Caco-2 (cell line): ENCODE measurements at regions not wholly inside any gene's neighbourhood (a gene's known extent, or its start where the extent isn't known, plus 50 kb on each side); places are given as distances from the start of the nearest gene placed in this dataset.

Source experiments
- BruUV-seq: library from RNA; stranded (reverse); fragments of 400-500 nt; replicated peaks from 2 replicates; lab custom pipeline; 2021; lab: Mats Ljungman, UMichigan
- CTCF ChIA-PET: fragments of 300-600 bp; sonication (Branson Sonifier 250); formaldehyde crosslinking; loops from one replicate; lab custom pipeline; 2022; ENCODE audit warnings: antibody characterized with exemption; lab: Charles Lee
- POLR2A ChIA-PET: fragments of 300-600 bp; sonication (Branson Sonifier 250); formaldehyde crosslinking; loops from one replicate; lab custom pipeline; 2022; ENCODE audit warnings: antibody characterized with exemption; lab: Charles Lee
- DNase-seq, 2 experiments: peaks; one replicate each; pipeline versions ENCODE4 v3.0.0 to v3.0.0-alpha.2; 2020 to 2022
- H3K27me3 ChIP-seq: replicated peaks from 2 replicates; pipeline ENCODE4 v1.6.0; 2011; ENCODE audit warnings: low read length; ENCODE audit not compliant: control insufficient read depth, insufficient read depth
- H3K36me3 ChIP-seq: 2 replicates; pipeline ENCODE4 v1.5.1; 2011; ENCODE audit warnings: low read length; ENCODE audit not compliant: control insufficient read depth, insufficient read depth
- H3K4me1 ChIP-seq: fragments of 250-450 bp; sonication (Bioruptor Pico); 2 replicates; pipeline ENCODE4 v1.5.1; 2020; ENCODE audit warnings: mild to moderate bottlenecking
- H3K4me3 ChIP-seq: 2 replicates; pipeline ENCODE4 v1.5.1; 2011; ENCODE audit warnings: low read depth, mild to moderate bottlenecking, control low read depth, low read length
- H3K9me3 ChIP-seq: fragments of 250-450 bp; sonication (Bioruptor Pico); 2 replicates; pipeline ENCODE4 v1.5.1; 2020; ENCODE audit warnings: mild to moderate bottlenecking, moderate library complexity
- H3K27ac Mint-ChIP-seq: one replicate; pipeline ENCODE4 v1.8.0; 2022; ENCODE audit warnings: mixed read lengths; ENCODE audit not compliant: unreplicated experiment
- H3K27me3 Mint-ChIP-seq: one replicate; pipeline ENCODE4 v1.8.0; 2022; ENCODE audit warnings: mixed read lengths; ENCODE audit not compliant: insufficient read depth, unreplicated experiment
- H3K36me3 Mint-ChIP-seq: one replicate; pipeline ENCODE4 v1.8.0; 2022; ENCODE audit warnings: mild to moderate bottlenecking, mixed read lengths; ENCODE audit not compliant: insufficient read depth, unreplicated experiment
- H3K4me1 Mint-ChIP-seq: one replicate; pipeline ENCODE4 v1.8.0; 2022; ENCODE audit warnings: low read depth, mixed read lengths; ENCODE audit not compliant: unreplicated experiment
- H3K4me3 Mint-ChIP-seq: one replicate; pipeline ENCODE4 v1.8.0; 2022; ENCODE audit warnings: mild to moderate bottlenecking, moderate library complexity, mixed read lengths; ENCODE audit not compliant: unreplicated experiment
- H3K9me3 Mint-ChIP-seq: one replicate; pipeline ENCODE4 v1.8.0; 2022; ENCODE audit warnings: mixed read lengths; ENCODE audit not compliant: unreplicated experiment
- intact Hi-C: fragments of 100-400 bp; cut with micrococcal nuclease; formaldehyde crosslinking; loops from one replicate; pipeline ENCODE4 v1.10.0; 2022; ENCODE audit not compliant: unreplicated experiment
- TF ChIP-seq, protein P1 (sequence below), 2 experiments: fragments of 200-600 bp in 1 of 2; IDR thresholded peaks; 1 replicate in 1 of 2; 2 replicates in 1 of 2; pipeline versions ENCODE4 v1.5.1 to v1.8.0; 2011 to 2022; ENCODE audit warnings: antibody characterized with exemption in 1 of 2, control low read depth in 1 of 2, inconsistent platforms in 1 of 2, low read depth in 1 of 2, low read length in 1 of 2, mild to moderate bottlenecking in 1 of 2, moderate library complexity in 1 of 2; ENCODE audit not compliant: insufficient read depth in 1 of 2, severe bottlenecking in 1 of 2, unreplicated experiment in 1 of 2

DNA sequence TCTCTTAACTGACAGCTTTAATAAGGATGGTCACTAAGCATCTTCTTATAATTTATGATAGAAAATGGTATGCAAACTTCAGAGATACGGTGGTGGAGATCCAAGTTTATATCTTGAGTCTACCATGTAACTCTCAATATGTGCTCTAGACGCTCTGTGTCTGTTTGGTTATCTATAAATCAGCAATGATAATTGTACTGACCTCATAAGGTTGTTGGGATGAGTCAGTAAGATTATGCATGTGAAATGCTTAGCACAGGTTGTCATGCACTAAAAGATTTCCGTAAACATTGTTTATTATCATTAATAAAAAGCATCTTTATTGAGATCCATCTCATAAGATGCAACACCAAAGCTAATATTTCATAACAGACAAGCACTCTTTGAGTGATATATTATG lies 1094.9 kb upstream of the EEF2KMT start:
- intact Hi-C loops, result no loop called here
- TF ChIP-seq, protein P1, sequence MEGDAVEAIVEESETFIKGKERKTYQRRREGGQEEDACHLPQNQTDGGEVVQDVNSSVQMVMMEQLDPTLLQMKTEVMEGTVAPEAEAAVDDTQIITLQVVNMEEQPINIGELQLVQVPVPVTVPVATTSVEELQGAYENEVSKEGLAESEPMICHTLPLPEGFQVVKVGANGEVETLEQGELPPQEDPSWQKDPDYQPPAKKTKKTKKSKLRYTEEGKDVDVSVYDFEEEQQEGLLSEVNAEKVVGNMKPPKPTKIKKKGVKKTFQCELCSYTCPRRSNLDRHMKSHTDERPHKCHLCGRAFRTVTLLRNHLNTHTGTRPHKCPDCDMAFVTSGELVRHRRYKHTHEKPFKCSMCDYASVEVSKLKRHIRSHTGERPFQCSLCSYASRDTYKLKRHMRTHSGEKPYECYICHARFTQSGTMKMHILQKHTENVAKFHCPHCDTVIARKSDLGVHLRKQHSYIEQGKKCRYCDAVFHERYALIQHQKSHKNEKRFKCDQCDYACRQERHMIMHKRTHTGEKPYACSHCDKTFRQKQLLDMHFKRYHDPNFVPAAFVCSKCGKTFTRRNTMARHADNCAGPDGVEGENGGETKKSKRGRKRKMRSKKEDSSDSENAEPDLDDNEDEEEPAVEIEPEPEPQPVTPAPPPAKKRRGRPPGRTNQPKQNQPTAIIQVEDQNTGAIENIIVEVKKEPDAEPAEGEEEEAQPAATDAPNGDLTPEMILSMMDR (IDR thresholded peaks at IDR 0.05; ENCODE audit: insufficient read depth in 1 of 2, low read depth in 1 of 2, low read length in 1 of 2, severe bottlenecking in 1 of 2, unreplicated experiment in 1 of 2), result no peak
- Histone ChIP-seq H3K4me3 (no peak overlapping the region), H3K27me3 (no peaks in the 10 kb centered on the region), H3K36me3 (no peaks in the 10 kb centered on the region), H3K9me3 (no peaks in the 10 kb centered on the region), H3K4me1 (no peaks in the 10 kb centered on the region)
- no peak for DNase-seq
- peaks cover 4% of the 10 kb centered on the region for H3K27me3 Mint-ChIP-seq
- H3K4me1 Mint-ChIP-seq, result no peaks in the 10 kb centered on the region
- no peaks in the 10 kb centered on the region for H3K9me3 Mint-ChIP-seq
- CTCF ChIA-PET, result no interaction called here
- POLR2A ChIA-PET, result no interaction called here
- H3K4me3 Mint-ChIP-seq, result no peak overlapping the region
- BruUV-seq, result no TSS peak
- peaks cover 4% of the 10 kb centered on the region for H3K36me3 Mint-ChIP-seq
- no peak overlapping the region for H3K27ac Mint-ChIP-seq

DNA sequence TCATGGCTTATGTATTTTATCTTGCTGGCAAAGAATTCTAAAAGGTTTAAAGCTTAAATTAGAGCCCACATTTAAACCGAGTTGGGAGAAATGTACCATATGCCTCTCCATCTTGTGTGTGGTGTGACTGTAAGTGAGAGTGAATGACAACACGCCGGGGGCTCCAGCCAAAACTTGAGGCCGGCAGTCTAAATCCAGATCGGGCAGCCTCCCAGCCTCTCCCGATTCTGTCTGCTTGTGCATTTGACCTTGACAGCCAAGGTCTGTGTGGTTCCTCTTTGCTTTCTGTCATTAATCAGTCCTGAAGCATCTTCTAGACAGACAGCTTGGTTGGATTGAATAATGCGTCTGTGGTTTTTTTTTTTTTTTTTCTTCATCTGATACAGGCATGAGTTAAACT lies 1093.2 kb upstream of the EEF2KMT start:
- no peak for DNase-seq
- CTCF ChIA-PET, result no interaction called here
- no peaks in the 10 kb centered on the region for H3K27me3 ChIP-seq
- no peak overlapping the region for H3K27ac Mint-ChIP-seq
- no peak overlapping the region for H3K4me3 ChIP-seq
- H3K4me3 Mint-ChIP-seq, result no peak overlapping the region
- TF ChIP-seq, protein P1 (IDR thresholded peaks at IDR 0.05; ENCODE audit: insufficient read depth in 1 of 2, low read depth in 1 of 2, low read length in 1 of 2, severe bottlenecking in 1 of 2, unreplicated experiment in 1 of 2), result no peak
- intact Hi-C loops, result no loop called here
- POLR2A ChIA-PET, result no interaction called here
- BruUV-seq, result no TSS peak
- H3K27me3 Mint-ChIP-seq, result peaks cover 4% of the 10 kb centered on the region
- H3K9me3 ChIP-seq, result no peaks in the 10 kb centered on the region
- H3K36me3 Mint-ChIP-seq, result peaks cover 4% of the 10 kb centered on the region
- no peaks in the 10 kb centered on the region for H3K9me3 Mint-ChIP-seq
- H3K4me1 Mint-ChIP-seq, result no peaks in the 10 kb centered on the region
- H3K4me1 ChIP-seq, result no peaks in the 10 kb centered on the region
- H3K36me3 ChIP-seq, result no peaks in the 10 kb centered on the region

DNA sequence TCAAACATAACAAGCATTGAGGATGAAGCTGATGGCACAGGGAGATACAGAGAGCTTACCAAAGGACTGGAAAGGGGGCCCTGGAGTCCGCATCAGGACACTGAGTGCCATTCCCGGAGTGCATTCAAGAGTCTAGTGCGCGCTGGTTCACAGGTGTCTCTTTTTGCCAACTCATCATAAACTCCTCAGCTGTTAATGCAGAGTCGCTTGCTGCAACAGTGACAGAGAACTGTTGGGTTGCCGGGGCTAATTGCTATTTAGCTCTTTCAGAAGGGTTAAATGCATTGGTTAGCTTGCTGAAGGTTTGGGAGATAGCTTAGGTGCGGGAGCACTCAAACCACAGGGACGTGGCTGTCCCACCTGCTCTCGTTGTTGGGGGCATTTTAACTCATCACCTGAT lies 1091.6 kb upstream of the EEF2KMT start:
- BruUV-seq, result no TSS peak
- no peak overlapping the region for H3K4me3 Mint-ChIP-seq
- no peaks in the 10 kb centered on the region for H3K4me1 ChIP-seq
- no peaks in the 10 kb centered on the region for H3K4me1 Mint-ChIP-seq
- no peaks in the 10 kb centered on the region for H3K36me3 ChIP-seq
- no peak overlapping the region for H3K27ac Mint-ChIP-seq
- intact Hi-C loops, result no loop called here
- H3K27me3 Mint-ChIP-seq, result peaks cover 5% of the 10 kb centered on the region
- DNase-seq, result no peak
- no peaks in the 10 kb centered on the region for H3K9me3 Mint-ChIP-seq
- TF ChIP-seq, protein P1 (IDR thresholded peaks at IDR 0.05; ENCODE audit: insufficient read depth in 1 of 2, low read depth in 1 of 2, low read length in 1 of 2, severe bottlenecking in 1 of 2, unreplicated experiment in 1 of 2), result no peak
- ChIA-PET CTCF (no interaction called here), POLR2A (no interaction called here)
- peaks cover 4% of the 10 kb centered on the region for H3K36me3 Mint-ChIP-seq
- H3K4me3 ChIP-seq, result no peak overlapping the region
- no peaks in the 10 kb centered on the region for H3K27me3 ChIP-seq
- H3K9me3 ChIP-seq, result no peaks in the 10 kb centered on the region
